Lower leg skin (tissue), 3 donors: ENCODE measurements at regions not wholly inside any gene's neighbourhood (a gene's known extent, or its start where the extent isn't known, plus 50 kb on each side); places are given as distances from the start of the nearest gene placed in this dataset.

ENCODE experiments used
- CTCF ChIP-seq, 3 donors: fragments of 450-650 bp; IDR thresholded peaks; one replicate each; pipeline ENCODE4 v1.5.1; 2016; ENCODE audit warnings: antibody characterized with exemption in 3 of 3, mild to moderate bottlenecking in 3 of 3, moderate library complexity in 2 of 3
- POLR2A ChIP-seq, 2 donors: fragments of 450-650 bp; IDR thresholded peaks; one replicate each; pipeline ENCODE4 v1.6.1; 2016 to 2017; ENCODE audit warnings: antibody characterized with exemption in 2 of 2, mild to moderate bottlenecking in 1 of 2, moderate library complexity in 1 of 2

GRCh38 chr13:40170982-40171381 lies 495.5 kb downstream of the FOXO1 start:
- no peak for TF ChIP-seq CTCF (IDR thresholded peaks at IDR 0.05)
- no peak for TF ChIP-seq POLR2A (IDR thresholded peaks at IDR 0.05)
